Gastroesophageal sphincter (tissue), 3 donors: ENCODE measurements at regions not wholly inside any gene's neighbourhood (a gene's known extent, or its start where the extent isn't known, plus 50 kb on each side); places are given as distances from the start of the nearest gene placed in this dataset.

ENCODE experiments used
- POLR2A ChIP-seq, 2 donors: fragments of 450-650 bp; IDR thresholded peaks; one replicate each; pipeline ENCODE4 v1.6.1; 2017; ENCODE audit warnings: antibody characterized with exemption in 2 of 2, mild to moderate bottlenecking in 2 of 2, moderate library complexity in 1 of 2
- POLR2AphosphoS5 ChIP-seq: sonication (generic); formaldehyde crosslinking; IDR thresholded peaks from one replicate; pipeline ENCODE4 v1.6.1; 2017; ENCODE audit warnings: antibody characterized with exemption
- TF ChIP-seq, protein P1 (sequence below), 4 experiments: fragments of 200-600 bp in 2 of 4; fragments of 450-650 bp in 2 of 4; sonication (generic) in 1 of 4; IDR thresholded peaks; one replicate each; pipeline ENCODE4 v1.5.1; 2017 to 2019; ENCODE audit warnings: antibody characterized with exemption in 4 of 4, mild to moderate bottlenecking in 2 of 4, moderate library complexity in 2 of 4

DNA sequence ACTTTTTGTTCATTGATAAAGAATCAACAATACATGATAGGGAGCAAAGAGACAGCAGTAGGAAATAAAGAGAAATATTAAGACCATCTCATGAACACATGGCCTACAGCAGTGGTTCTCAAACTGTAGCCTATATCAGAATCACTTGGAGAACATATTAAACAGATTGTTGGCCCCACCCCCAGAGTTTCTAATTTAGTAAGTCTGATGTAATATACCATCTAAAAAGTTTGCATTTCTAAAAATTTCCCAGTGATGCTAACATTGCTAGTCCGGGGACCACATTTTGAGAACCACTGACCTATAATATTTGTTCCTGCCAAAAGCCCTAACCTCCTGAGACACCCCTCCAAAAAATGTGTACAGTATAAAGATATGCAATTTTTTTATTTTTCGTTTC is 306.2 kb upstream of the NREP start:
- TF ChIP-seq POLR2A (IDR thresholded peaks at IDR 0.05) = no peak
- TF ChIP-seq, protein P1, sequence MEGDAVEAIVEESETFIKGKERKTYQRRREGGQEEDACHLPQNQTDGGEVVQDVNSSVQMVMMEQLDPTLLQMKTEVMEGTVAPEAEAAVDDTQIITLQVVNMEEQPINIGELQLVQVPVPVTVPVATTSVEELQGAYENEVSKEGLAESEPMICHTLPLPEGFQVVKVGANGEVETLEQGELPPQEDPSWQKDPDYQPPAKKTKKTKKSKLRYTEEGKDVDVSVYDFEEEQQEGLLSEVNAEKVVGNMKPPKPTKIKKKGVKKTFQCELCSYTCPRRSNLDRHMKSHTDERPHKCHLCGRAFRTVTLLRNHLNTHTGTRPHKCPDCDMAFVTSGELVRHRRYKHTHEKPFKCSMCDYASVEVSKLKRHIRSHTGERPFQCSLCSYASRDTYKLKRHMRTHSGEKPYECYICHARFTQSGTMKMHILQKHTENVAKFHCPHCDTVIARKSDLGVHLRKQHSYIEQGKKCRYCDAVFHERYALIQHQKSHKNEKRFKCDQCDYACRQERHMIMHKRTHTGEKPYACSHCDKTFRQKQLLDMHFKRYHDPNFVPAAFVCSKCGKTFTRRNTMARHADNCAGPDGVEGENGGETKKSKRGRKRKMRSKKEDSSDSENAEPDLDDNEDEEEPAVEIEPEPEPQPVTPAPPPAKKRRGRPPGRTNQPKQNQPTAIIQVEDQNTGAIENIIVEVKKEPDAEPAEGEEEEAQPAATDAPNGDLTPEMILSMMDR (IDR thresholded peaks at IDR 0.05) = no peak
- no peak for TF ChIP-seq POLR2AphosphoS5
